GM06990 (cell line): ENCODE measurements at regions not wholly inside any gene's neighbourhood (a gene's known extent, or its start where the extent isn't known, plus 50 kb on each side); places are given as distances from the start of the nearest gene placed in this dataset.

ENCODE experiments used
- DNase-seq: peaks from one replicate; pipeline ENCODE4 v3.0.0-alpha.2; 2011; ENCODE audit not compliant: insufficient read length; ENCODE audit errors: extremely low read depth
- H3K27me3 ChIP-seq: replicated peaks from 2 replicates; pipeline ENCODE4 v1.6.0; 2011; ENCODE audit warnings: low read length; ENCODE audit not compliant: control insufficient read depth, insufficient read depth
- H3K36me3 ChIP-seq: 2 replicates; pipeline ENCODE4 v1.5.1; 2011; ENCODE audit warnings: low read length; ENCODE audit not compliant: control insufficient read depth, insufficient read depth
- H3K4me3 ChIP-seq: replicated peaks from 2 replicates; pipeline ENCODE4 v1.5.1; 2011; ENCODE audit warnings: low read depth, mild to moderate bottlenecking, control low read depth, low read length
- CTCF ChIP-seq: IDR thresholded peaks from 2 replicates; pipeline ENCODE4 v1.5.1; 2011; ENCODE audit warnings: low read length, control low read depth, mild to moderate bottlenecking, inconsistent platforms; ENCODE audit not compliant: insufficient read depth, poor library complexity, severe bottlenecking

- no peak for TF ChIP-seq CTCF
- DNase-seq, result no peak
- Histone ChIP-seq H3K27me3 (no peaks in the 10 kb centered on the region), H3K4me3 (no peak overlapping the region), H3K36me3 (no peaks in the 10 kb centered on the region)
These were observed 120.2 kb upstream of the LIPC start for GRCh38 chr15:58311556-58311955.

GRCh38 chr15:58312031-58312430 is 119.8 kb upstream of the LIPC start:
- TF ChIP-seq CTCF, result no peak
- H3K36me3 ChIP-seq, result no peaks in the 10 kb centered on the region
- no peaks in the 10 kb centered on the region for H3K27me3 ChIP-seq
- no peak for DNase-seq
- H3K4me3 ChIP-seq, result no peak overlapping the region

GRCh38 chr15:58313304-58313703 is 118.5 kb upstream of the LIPC start:
- no peak overlapping the region for H3K4me3 ChIP-seq
- TF ChIP-seq CTCF, result no peak
- DNase-seq, result no peak
- no peaks in the 10 kb centered on the region for H3K27me3 ChIP-seq
- no peaks in the 10 kb centered on the region for H3K36me3 ChIP-seq

- no peaks in the 10 kb centered on the region for H3K36me3 ChIP-seq
- TF ChIP-seq CTCF, result no peak
- no peak overlapping the region for H3K4me3 ChIP-seq
- DNase-seq, result no peak
- H3K27me3 ChIP-seq, result no peaks in the 10 kb centered on the region
These were observed 117.8 kb upstream of the LIPC start for GRCh38 chr15:58313810-58314592.

GRCh38 chr15:58314593-58315216 is 117.1 kb upstream of the LIPC start:
- Histone ChIP-seq H3K36me3 (no peaks in the 10 kb centered on the region), H3K27me3 (no peaks in the 10 kb centered on the region), H3K4me3 (no peak overlapping the region)
- TF ChIP-seq CTCF, result no peak
- DNase-seq, result no peak
